ENCODE measurements at regions not wholly inside any gene's neighbourhood (a gene's known extent, or its start where the extent isn't known, plus 50 kb on each side); places are given as distances from the start of the nearest gene placed in this dataset.

DNA sequence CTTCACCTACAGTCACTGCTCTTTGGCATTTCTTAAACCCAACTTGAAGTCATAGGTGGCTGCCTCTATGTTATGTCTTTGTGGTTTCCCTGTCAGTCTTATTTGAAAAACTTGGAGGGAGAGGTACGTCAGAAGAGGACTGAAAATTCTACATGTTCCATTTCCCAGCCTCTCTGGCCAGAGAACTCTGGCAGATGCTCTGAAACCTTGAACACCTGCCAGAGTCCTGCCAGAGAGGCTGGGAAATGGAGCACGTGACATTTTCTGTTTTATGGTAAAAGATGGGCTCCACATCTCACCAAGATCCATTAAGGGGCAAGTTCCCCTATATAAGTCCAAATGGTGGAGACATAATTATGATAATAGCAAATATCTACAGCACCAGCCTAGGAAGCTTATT, 99.5 kb downstream of the MAFB start:
- no peak for TF ChIP-seq EZH2phosphoT487 (IDR thresholded peaks at IDR 0.05; ENCODE audit: insufficient read depth, low read depth)
- TF ChIP-seq EZH2 (IDR thresholded peaks at IDR 0.05; ENCODE audit: insufficient read depth, poor library complexity, severe bottlenecking): no peak
